Ishikawa (cell line): ENCODE measurements at regions not wholly inside any gene's neighbourhood (a gene's known extent, or its start where the extent isn't known, plus 50 kb on each side); places are given as distances from the start of the nearest gene placed in this dataset.

Source experiments
- CEBPB ChIP-seq: IDR thresholded peaks from 2 replicates; pipeline ENCODE4 v1.6.1; 2012
- CREB1 ChIP-seq: IDR thresholded peaks from 2 replicates; pipeline ENCODE4 v1.6.1; 2012; ENCODE audit warnings: low read depth
- EGR1 ChIP-seq: IDR thresholded peaks from 2 replicates; pipeline ENCODE4 v1.6.1; 2012
- EP300 ChIP-seq: IDR thresholded peaks from 2 replicates; pipeline ENCODE4 v1.6.1; 2012; ENCODE audit warnings: borderline replicate concordance
- FOXM1 ChIP-seq: IDR thresholded peaks from 2 replicates; pipeline ENCODE4 v1.6.1; 2012; ENCODE audit warnings: low read depth, borderline replicate concordance
- MAX ChIP-seq: IDR thresholded peaks from 2 replicates; pipeline ENCODE4 v1.6.1; 2012
- NFIC ChIP-seq: IDR thresholded peaks from 2 replicates; pipeline ENCODE4 v1.6.1; 2012
- RAD21 ChIP-seq: IDR thresholded peaks from 2 replicates; pipeline ENCODE4 v1.6.1; 2012; ENCODE audit warnings: low read depth
- REST ChIP-seq: IDR thresholded peaks from 2 replicates; pipeline ENCODE4 v1.6.1; 2012; ENCODE audit warnings: low read depth, mild to moderate bottlenecking
- TAF1 ChIP-seq: IDR thresholded peaks from 2 replicates; pipeline ENCODE4 v1.6.1; 2012; ENCODE audit warnings: low read depth, mild to moderate bottlenecking
- TCF12 ChIP-seq: IDR thresholded peaks from 2 replicates; pipeline ENCODE4 v1.6.1; 2012; ENCODE audit warnings: low read depth
- TEAD4 ChIP-seq: IDR thresholded peaks from 2 replicates; pipeline ENCODE4 v1.6.1; 2012
- USF1 ChIP-seq: IDR thresholded peaks from 2 replicates; pipeline ENCODE4 v1.6.1; 2012
- YY1 ChIP-seq: IDR thresholded peaks from 2 replicates; pipeline ENCODE4 v1.6.1; 2012; ENCODE audit warnings: low read depth
- ZBTB7A ChIP-seq: IDR thresholded peaks from 2 replicates; pipeline ENCODE4 v1.6.1; 2012; ENCODE audit warnings: low read depth

- TF ChIP-seq REST: no peak
- no peak for TF ChIP-seq CEBPB
- TF ChIP-seq TEAD4: no peak
- TF ChIP-seq RAD21: no peak
- TF ChIP-seq FOXM1: no peak
- no peak for TF ChIP-seq ZBTB7A
- no peak for TF ChIP-seq EGR1
- no peak for TF ChIP-seq MAX
- TF ChIP-seq USF1: no peak
- TF ChIP-seq YY1: no peak
- no peak for TF ChIP-seq TAF1
- TF ChIP-seq TCF12: no peak
- no peak for TF ChIP-seq NFIC
- no peak for TF ChIP-seq CREB1
- TF ChIP-seq EP300: no peak
Observed at GRCh38 chr1:61612602-61613001, 112.3 kb downstream of the TM2D1 start.

- TF ChIP-seq RAD21 (no peak), EP300 (no peak), CREB1 (no peak), CEBPB (no peak), FOXM1 (no peak), EGR1 (no peak), TAF1 (no peak)
Observed at GRCh38 chr1:61609040-61609439, 115.9 kb downstream of the TM2D1 start.

GRCh38 chr1:61607448-61607847 lies 117.5 kb downstream of the TM2D1 start:
- TF ChIP-seq TCF12 (no peak), USF1 (no peak)

GRCh38 chr1:61606448-61607312 lies 118.3 kb downstream of the TM2D1 start:
- TF ChIP-seq CEBPB: no peak
- TF ChIP-seq YY1: no peak

GRCh38 chr1:61605607-61606321 lies 119.2 kb downstream of the TM2D1 start:
- TF ChIP-seq TEAD4 (no peak), RAD21 (no peak), FOXM1 (no peak), EGR1 (no peak), TCF12 (no peak), TAF1 (no peak), YY1 (no peak), CREB1 (no peak), CEBPB (no peak), MAX (no peak), NFIC (no peak), ZBTB7A (no peak), USF1 (no peak), EP300 (no peak), REST (no peak)
